BJ (cell line): ENCODE measurements at regions not wholly inside any gene's neighbourhood (a gene's known extent, or its start where the extent isn't known, plus 50 kb on each side); places are given as distances from the start of the nearest gene placed in this dataset.
A peak's percentile ranks its signal among the peaks of the same experiment; 100 is the strongest.

Experiments used
- CTCF ChIA-PET: fragments of 350-600 bp; formaldehyde crosslinking; extraction: SDS; loops from one replicate; lab custom pipeline; 2021; ENCODE audit warnings: antibody characterized with exemption, inconsistent platforms; lab: Yijun Ruan, JAX
- POLR2A ChIA-PET: fragments of 300-600 bp; sonication (Branson Sonifier 250); formaldehyde crosslinking; extraction: SDS; loops from one replicate; lab custom pipeline; 2021; ENCODE audit warnings: antibody characterized with exemption; lab: Charles Lee
- DNase-seq: peaks from one replicate; pipeline ENCODE4 v3.0.0-alpha.2; 2011; ENCODE audit warnings: low read depth
- H3K27me3 ChIP-seq: 2 replicates; pipeline ENCODE4 v1.6.0; 2011; ENCODE audit warnings: low read length; ENCODE audit not compliant: control insufficient read depth, insufficient read depth
- H3K36me3 ChIP-seq: 2 replicates; pipeline ENCODE4 v1.5.1; 2011; ENCODE audit warnings: low read length; ENCODE audit not compliant: control insufficient read depth, insufficient read depth
- H3K4me3 ChIP-seq: 2 replicates; pipeline ENCODE4 v1.5.1; 2011; ENCODE audit warnings: low read depth, mild to moderate bottlenecking, control low read depth, low read length
- TF ChIP-seq, protein P1 (sequence below): IDR thresholded peaks from 2 replicates; pipeline ENCODE4 v1.5.1; 2011; ENCODE audit warnings: low read depth, mild to moderate bottlenecking, control low read depth, inconsistent platforms, low read length, moderate library complexity; ENCODE audit not compliant: insufficient read depth

DNA sequence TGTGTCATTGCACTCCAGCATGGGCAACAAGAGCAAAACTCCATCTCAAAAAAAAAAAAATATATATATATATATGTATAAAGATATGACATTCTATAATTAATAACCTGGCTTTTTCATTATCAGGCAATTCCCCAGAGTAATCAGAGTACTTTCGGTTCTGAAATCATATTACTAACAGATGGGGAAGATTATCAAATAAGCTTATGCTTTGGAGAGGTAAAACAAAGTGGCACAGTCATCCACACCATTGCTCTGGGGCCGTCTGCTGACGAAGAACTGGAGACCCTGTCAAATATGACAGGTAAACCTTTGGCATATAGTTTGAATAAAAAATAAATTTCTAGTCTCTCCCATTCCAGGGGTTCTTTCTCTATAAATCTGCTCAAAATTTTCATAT lies 58.5 kb upstream of the SH3GLB1 start:
- no peak for DNase-seq
- H3K4me3 ChIP-seq, result no peak overlapping the region
- ChIA-PET CTCF (interaction anchor here (1.3 kb wide), 1 partner anchor 59 kb away, joined by 5 read pairs; the partner anchor contains the start of gene SH3GLB1), POLR2A (no interaction called here)
- H3K36me3 ChIP-seq, result no peaks in the 10 kb centered on the region
- no peaks in the 10 kb centered on the region for H3K27me3 ChIP-seq
- TF ChIP-seq, protein P1, sequence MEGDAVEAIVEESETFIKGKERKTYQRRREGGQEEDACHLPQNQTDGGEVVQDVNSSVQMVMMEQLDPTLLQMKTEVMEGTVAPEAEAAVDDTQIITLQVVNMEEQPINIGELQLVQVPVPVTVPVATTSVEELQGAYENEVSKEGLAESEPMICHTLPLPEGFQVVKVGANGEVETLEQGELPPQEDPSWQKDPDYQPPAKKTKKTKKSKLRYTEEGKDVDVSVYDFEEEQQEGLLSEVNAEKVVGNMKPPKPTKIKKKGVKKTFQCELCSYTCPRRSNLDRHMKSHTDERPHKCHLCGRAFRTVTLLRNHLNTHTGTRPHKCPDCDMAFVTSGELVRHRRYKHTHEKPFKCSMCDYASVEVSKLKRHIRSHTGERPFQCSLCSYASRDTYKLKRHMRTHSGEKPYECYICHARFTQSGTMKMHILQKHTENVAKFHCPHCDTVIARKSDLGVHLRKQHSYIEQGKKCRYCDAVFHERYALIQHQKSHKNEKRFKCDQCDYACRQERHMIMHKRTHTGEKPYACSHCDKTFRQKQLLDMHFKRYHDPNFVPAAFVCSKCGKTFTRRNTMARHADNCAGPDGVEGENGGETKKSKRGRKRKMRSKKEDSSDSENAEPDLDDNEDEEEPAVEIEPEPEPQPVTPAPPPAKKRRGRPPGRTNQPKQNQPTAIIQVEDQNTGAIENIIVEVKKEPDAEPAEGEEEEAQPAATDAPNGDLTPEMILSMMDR, result no peak

DNA sequence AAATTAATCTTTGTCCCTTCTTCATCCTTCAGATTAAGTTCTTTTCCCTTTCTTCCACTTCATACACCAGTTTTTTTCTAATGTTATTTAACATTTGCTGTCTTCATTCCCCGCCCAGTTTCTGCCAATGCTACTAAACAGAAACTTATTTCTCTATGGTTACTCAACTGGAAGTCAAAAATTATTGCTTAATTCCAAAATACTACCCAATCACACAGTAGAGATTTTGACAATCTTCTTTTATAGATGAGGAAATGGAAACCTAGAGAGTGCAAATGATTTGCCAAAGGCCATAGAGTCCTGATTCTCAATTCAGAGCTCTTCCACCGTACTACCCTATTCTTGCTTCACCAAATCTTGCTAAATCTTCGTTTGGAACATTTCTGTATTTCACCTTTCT lies 58.1 kb upstream of the SH3GLB1 start:
- DNase-seq, result no peak
- POLR2A ChIA-PET, result no interaction called here
- TF ChIP-seq, protein P1, result no peak
- Histone ChIP-seq H3K27me3 (no peaks in the 10 kb centered on the region), H3K36me3 (no peaks in the 10 kb centered on the region), H3K4me3 (no peak overlapping the region)
- CTCF ChIA-PET, result interaction anchor here (1.3 kb wide), 1 partner anchor 58 kb away, joined by 5 read pairs; the partner anchor contains the start of gene SH3GLB1

DNA sequence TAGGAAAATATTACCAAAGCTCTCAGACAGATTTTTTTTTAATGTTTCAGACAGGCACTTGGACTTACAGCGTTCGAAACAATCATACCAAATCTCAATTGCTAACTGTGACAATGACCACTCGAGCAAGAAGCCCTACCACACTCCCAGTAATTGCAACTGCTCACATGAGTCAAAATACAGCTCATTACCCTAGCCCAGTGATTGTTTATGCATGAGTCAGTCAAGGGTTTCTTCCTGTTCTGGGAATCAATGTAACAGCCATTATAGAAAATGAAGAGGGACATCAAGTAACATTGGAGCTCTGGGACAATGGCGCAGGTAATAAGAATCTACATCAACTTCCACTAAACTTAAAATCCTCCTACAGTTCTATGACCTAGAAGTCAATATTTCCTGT lies 56.1 kb upstream of the SH3GLB1 start:
- POLR2A ChIA-PET, result no interaction called here

DNA sequence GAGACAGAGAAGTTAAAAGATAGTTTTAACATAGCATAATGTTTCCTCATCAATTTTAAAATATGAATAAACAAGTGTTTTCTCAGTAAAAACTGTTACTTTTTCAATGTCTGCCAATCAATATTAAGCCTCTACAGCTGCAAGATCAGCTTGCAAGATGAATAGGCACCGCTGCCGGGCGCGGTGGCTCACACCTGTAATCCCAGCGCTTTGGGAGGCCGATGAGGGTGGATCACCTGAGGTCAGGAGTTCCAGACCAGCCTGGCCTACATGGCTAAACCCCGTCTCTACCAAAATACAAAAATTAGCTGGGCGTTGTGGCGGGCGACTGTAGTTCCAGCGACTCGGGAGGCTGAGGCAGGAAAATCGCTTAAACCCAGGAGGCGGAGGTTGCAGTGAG lies 54.8 kb upstream of the SH3GLB1 start:
- no peak for DNase-seq
- no peaks in the 10 kb centered on the region for H3K27me3 ChIP-seq
- TF ChIP-seq, protein P1, result no peak
- no peaks in the 10 kb centered on the region for H3K36me3 ChIP-seq
- ChIA-PET CTCF (no interaction called here), POLR2A (no interaction called here)
- no peak overlapping the region for H3K4me3 ChIP-seq

More for the DNA sequence above, 56.1 kb upstream of the SH3GLB1 start:
- Histone ChIP-seq H3K27me3 (no peaks in the 10 kb centered on the region), H3K36me3 (no peaks in the 10 kb centered on the region), H3K4me3 (no peak overlapping the region)
- DNase-seq, result peak; percentile 21
- TF ChIP-seq, protein P1, result no peak
- CTCF ChIA-PET, result no interaction called here

DNA sequence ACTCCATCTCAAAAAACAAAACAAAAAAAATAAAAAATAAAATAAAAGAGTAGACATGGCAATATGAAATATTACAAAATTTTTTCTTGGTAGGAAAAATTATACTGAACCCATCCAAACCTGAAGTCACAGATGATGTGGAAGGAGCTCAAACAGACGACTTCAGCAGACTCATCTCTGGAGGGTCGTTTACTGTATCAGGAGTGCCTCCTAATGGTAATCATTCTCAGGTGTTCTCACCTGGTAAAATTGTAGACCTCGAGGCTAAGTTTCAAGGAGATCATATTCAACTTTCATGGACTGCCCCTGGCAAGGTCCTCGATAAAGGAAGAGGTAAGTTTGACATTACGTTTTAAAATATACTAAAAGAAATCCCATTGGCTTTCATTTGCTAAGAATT lies 54.3 kb upstream of the SH3GLB1 start:
- TF ChIP-seq, protein P1, result no peak
- Histone ChIP-seq H3K27me3 (no peaks in the 10 kb centered on the region), H3K4me3 (no peak overlapping the region), H3K36me3 (no peaks in the 10 kb centered on the region)
- no peak for DNase-seq
- CTCF ChIA-PET, result no interaction called here
- POLR2A ChIA-PET, result no interaction called here
